HFFc6 (cell line): ENCODE measurements at regions not wholly inside any gene's neighbourhood (a gene's known extent, or its start where the extent isn't known, plus 50 kb on each side); places are given as distances from the start of the nearest gene placed in this dataset.

ENCODE experiments used
- DNase-seq: peaks from one replicate; pipeline ENCODE4 v3.0.0-alpha.2; 2018
- H3K27ac Mint-ChIP-seq: 2 replicates; pipeline ENCODE4 v1.8.0; 2020; ENCODE audit warnings: mild to moderate bottlenecking, mixed read lengths
- H3K27me3 Mint-ChIP-seq: 2 replicates; pipeline ENCODE4 v1.8.0; 2021; ENCODE audit warnings: mild to moderate bottlenecking, moderate library complexity, mixed read lengths; ENCODE audit not compliant: insufficient read depth
- H3K36me3 Mint-ChIP-seq: 2 replicates; pipeline ENCODE4 v1.8.0; 2021; ENCODE audit warnings: low read depth, mixed read lengths
- H3K4me1 Mint-ChIP-seq: 2 replicates; pipeline ENCODE4 v1.8.0; 2020; ENCODE audit warnings: low read depth, mixed read lengths
- H3K4me3 Mint-ChIP-seq: 2 replicates; pipeline ENCODE4 v1.8.0; 2020; ENCODE audit warnings: mild to moderate bottlenecking, moderate library complexity, mixed read lengths
- H3K9me3 Mint-ChIP-seq: 2 replicates; pipeline ENCODE4 v1.8.0; 2020; ENCODE audit warnings: mild to moderate bottlenecking, mixed read lengths
- CTCF ChIP-seq: fragments of 200-600 bp; sonication (generic); IDR thresholded peaks from 2 replicates; pipeline ENCODE4 v1.5.0; 2021; ENCODE audit warnings: antibody characterized with exemption, mild to moderate bottlenecking

GRCh38 chr15:47985568-47985967 is 135.2 kb upstream of the SLC24A5 start:
- no peaks in the 10 kb centered on the region for H3K4me1 Mint-ChIP-seq
- H3K4me3 Mint-ChIP-seq: no peak overlapping the region
- H3K36me3 Mint-ChIP-seq: no peaks in the 10 kb centered on the region

GRCh38 chr15:47987461-47987860 is 133.3 kb upstream of the SLC24A5 start:
- Mint-ChIP-seq H3K36me3 (no peaks in the 10 kb centered on the region), H3K9me3 (no peaks in the 10 kb centered on the region), H3K27ac (no peak overlapping the region), H3K4me3 (no peak overlapping the region), H3K27me3 (peaks cover 3% of the 10 kb centered on the region; the same call in 1 of the 2 replicates), H3K4me1 (no peaks in the 10 kb centered on the region)
- no peak for TF ChIP-seq CTCF
- no peak for DNase-seq

More at GRCh38 chr15:47985568-47985967, 135.2 kb upstream of the SLC24A5 start:
- Mint-ChIP-seq H3K27me3 (peaks cover 1% of the 10 kb centered on the region; the same call in 1 of the 2 replicates), H3K9me3 (no peaks in the 10 kb centered on the region), H3K27ac (no peak overlapping the region)
- no peak for DNase-seq
- TF ChIP-seq CTCF: no peak

GRCh38 chr15:47987908-47988532 is 132.8 kb upstream of the SLC24A5 start:
- Mint-ChIP-seq H3K36me3 (no peaks in the 10 kb centered on the region), H3K4me3 (no peak overlapping the region)
- peak; percentile 52 for DNase-seq

GRCh38 chr15:47988564-47988963 is 132.2 kb upstream of the SLC24A5 start:
- Mint-ChIP-seq H3K27me3 (peaks cover 3% of the 10 kb centered on the region; the same call in 1 of the 2 replicates), H3K9me3 (no peaks in the 10 kb centered on the region), H3K4me3 (no peak overlapping the region), H3K36me3 (no peaks in the 10 kb centered on the region), H3K27ac (no peak overlapping the region), H3K4me1 (no peaks in the 10 kb centered on the region)
- no peak for TF ChIP-seq CTCF
- no peak for DNase-seq

More at GRCh38 chr15:47987908-47988532, 132.8 kb upstream of the SLC24A5 start:
- peak; percentile 86 for TF ChIP-seq CTCF
- Mint-ChIP-seq H3K4me1 (no peaks in the 10 kb centered on the region), H3K27me3 (peaks cover 3% of the 10 kb centered on the region; the same call in 1 of the 2 replicates), H3K27ac (no peak overlapping the region), H3K9me3 (no peaks in the 10 kb centered on the region)

- Mint-ChIP-seq H3K27me3 (peaks cover 6% of the 10 kb centered on the region), H3K36me3 (no peaks in the 10 kb centered on the region), H3K9me3 (no peaks in the 10 kb centered on the region), H3K4me1 (no peaks in the 10 kb centered on the region), H3K27ac (no peak overlapping the region), H3K4me3 (no peak overlapping the region)
- no peak for TF ChIP-seq CTCF
- DNase-seq: no peak
Measured at GRCh38 chr15:47990821-47991220, 130.0 kb upstream of the SLC24A5 start.
